ENCODE measurements at regions not wholly inside any gene's neighbourhood (a gene's known extent, or its start where the extent isn't known, plus 50 kb on each side); places are given as distances from the start of the nearest gene placed in this dataset.

DNA sequence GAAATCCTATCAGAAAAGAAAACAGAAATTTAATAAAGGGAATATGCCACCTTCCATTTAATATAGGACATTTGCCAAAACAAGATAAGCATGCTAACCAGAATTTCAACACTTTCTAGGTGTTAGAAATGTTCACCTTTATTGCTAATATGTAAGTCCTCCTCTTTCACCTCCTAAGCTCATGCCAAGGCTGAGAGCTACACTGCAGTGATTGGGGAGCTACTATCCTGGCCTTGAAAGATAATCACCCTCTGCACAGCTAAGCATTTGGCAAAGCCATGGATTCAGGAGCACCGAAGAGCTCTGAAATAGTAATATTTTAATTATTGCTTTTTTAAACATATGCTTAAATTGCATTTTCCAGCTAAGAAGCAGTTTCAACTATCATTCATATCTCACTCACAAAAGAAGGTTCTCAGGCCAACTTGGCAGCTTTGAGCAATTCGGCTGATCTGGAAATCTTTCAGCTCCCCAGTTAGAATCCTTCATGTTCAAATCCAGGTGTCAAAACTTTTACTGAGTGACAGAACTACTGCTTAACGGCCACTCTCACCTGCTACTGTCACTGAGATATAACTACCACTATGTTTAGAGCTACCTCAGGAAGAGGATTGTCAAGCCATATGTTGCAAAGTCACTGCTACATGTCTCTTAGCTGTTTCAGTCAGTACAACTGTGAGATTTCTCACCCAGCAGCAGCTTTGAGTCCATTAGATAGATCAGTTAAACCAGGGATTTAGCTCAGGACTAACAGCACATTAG, 302.0 kb downstream of the NFIB start (continued):
- TF ChIP-seq, protein P1, sequence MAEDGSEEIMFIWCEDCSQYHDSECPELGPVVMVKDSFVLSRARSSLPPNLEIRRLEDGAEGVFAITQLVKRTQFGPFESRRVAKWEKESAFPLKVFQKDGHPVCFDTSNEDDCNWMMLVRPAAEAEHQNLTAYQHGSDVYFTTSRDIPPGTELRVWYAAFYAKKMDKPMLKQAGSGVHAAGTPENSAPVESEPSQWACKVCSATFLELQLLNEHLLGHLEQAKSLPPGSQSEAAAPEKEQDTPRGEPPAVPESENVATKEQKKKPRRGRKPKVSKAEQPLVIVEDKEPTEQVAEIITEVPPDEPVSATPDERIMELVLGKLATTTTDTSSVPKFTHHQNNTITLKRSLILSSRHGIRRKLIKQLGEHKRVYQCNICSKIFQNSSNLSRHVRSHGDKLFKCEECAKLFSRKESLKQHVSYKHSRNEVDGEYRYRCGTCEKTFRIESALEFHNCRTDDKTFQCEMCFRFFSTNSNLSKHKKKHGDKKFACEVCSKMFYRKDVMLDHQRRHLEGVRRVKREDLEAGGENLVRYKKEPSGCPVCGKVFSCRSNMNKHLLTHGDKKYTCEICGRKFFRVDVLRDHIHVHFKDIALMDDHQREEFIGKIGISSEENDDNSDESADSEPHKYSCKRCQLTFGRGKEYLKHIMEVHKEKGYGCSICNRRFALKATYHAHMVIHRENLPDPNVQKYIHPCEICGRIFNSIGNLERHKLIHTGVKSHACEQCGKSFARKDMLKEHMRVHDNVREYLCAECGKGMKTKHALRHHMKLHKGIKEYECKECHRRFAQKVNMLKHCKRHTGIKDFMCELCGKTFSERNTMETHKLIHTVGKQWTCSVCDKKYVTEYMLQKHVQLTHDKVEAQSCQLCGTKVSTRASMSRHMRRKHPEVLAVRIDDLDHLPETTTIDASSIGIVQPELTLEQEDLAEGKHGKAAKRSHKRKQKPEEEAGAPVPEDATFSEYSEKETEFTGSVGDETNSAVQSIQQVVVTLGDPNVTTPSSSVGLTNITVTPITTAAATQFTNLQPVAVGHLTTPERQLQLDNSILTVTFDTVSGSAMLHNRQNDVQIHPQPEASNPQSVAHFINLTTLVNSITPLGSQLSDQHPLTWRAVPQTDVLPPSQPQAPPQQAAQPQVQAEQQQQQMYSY (CRISPR knock-in tag; IDR thresholded peaks at IDR 0.05) = no peak
- TF ChIP-seq MEF2B (IDR thresholded peaks at IDR 0.05; ENCODE audit: partially characterized antibody, poor library complexity, severe bottlenecking) (no peak), E2F4 (IDR thresholded peaks at IDR 0.05; ENCODE audit: low read depth, low read length) (no peak), ZNF384 (IDR thresholded peaks at IDR 0.05; ENCODE audit: borderline replicate concordance, low read depth, low read length) (no peak)
- TF ChIP-seq, protein P2, sequence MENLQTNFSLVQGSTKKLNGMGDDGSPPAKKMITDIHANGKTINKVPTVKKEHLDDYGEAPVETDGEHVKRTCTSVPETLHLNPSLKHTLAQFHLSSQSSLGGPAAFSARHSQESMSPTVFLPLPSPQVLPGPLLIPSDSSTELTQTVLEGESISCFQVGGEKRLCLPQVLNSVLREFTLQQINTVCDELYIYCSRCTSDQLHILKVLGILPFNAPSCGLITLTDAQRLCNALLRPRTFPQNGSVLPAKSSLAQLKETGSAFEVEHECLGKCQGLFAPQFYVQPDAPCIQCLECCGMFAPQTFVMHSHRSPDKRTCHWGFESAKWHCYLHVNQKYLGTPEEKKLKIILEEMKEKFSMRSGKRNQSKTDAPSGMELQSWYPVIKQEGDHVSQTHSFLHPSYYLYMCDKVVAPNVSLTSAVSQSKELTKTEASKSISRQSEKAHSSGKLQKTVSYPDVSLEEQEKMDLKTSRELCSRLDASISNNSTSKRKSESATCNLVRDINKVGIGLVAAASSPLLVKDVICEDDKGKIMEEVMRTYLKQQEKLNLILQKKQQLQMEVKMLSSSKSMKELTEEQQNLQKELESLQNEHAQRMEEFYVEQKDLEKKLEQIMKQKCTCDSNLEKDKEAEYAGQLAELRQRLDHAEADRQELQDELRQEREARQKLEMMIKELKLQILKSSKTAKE (IDR thresholded peaks at IDR 0.05; ENCODE audit: low read depth, poor library complexity, severe bottlenecking) = no peak
- TF ChIP-seq, protein P3, sequence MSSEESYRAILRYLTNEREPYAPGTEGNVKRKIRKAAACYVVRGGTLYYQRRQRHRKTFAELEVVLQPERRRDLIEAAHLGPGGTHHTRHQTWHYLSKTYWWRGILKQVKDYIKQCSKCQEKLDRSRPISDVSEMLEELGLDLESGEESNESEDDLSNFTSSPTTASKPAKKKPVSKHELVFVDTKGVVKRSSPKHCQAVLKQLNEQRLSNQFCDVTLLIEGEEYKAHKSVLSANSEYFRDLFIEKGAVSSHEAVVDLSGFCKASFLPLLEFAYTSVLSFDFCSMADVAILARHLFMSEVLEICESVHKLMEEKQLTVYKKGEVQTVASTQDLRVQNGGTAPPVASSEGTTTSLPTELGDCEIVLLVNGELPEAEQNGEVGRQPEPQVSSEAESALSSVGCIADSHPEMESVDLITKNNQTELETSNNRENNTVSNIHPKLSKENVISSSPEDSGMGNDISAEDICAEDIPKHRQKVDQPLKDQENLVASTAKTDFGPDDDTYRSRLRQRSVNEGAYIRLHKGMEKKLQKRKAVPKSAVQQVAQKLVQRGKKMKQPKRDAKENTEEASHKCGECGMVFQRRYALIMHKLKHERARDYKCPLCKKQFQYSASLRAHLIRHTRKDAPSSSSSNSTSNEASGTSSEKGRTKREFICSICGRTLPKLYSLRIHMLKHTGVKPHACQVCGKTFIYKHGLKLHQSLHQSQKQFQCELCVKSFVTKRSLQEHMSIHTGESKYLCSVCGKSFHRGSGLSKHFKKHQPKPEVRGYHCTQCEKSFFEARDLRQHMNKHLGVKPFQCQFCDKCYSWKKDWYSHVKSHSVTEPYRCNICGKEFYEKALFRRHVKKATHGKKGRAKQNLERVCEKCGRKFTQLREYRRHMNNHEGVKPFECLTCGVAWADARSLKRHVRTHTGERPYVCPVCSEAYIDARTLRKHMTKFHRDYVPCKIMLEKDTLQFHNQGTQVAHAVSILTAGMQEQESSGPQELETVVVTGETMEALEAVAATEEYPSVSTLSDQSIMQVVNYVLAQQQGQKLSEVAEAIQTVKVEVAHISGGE (CRISPR knock-in tag; IDR thresholded peaks at IDR 0.05) = no peak
- TF ChIP-seq, protein P4, sequence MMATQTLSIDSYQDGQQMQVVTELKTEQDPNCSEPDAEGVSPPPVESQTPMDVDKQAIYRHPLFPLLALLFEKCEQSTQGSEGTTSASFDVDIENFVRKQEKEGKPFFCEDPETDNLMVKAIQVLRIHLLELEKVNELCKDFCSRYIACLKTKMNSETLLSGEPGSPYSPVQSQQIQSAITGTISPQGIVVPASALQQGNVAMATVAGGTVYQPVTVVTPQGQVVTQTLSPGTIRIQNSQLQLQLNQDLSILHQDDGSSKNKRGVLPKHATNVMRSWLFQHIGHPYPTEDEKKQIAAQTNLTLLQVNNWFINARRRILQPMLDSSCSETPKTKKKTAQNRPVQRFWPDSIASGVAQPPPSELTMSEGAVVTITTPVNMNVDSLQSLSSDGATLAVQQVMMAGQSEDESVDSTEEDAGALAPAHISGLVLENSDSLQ (IDR thresholded peaks at IDR 0.05) = no peak
